GM19468 (cell line): ENCODE measurements at regions not wholly inside any gene's neighbourhood (a gene's known extent, or its start where the extent isn't known, plus 50 kb on each side); places are given as distances from the start of the nearest gene placed in this dataset.

Source experiments
- ATAC-seq: cut with Tn5 transposase; IDR thresholded peaks from one replicate; pipeline ENCODE4 v1.9.1; 2021; ENCODE audit warnings: mild to moderate bottlenecking, moderate library complexity, moderate number of reproducible peaks; ENCODE audit not compliant: unreplicated experiment; ENCODE audit errors: extremely low read depth

- no peak for ATAC-seq
Observed at GRCh38 chr2:19786408-19787058, 115.2 kb downstream of the TTC32 start.

- no peak for ATAC-seq
Observed at GRCh38 chr2:19785867-19786266, 115.9 kb downstream of the TTC32 start.

GRCh38 chr2:19785447-19785846 lies 116.3 kb downstream of the TTC32 start:
- ATAC-seq: no peak

DNA sequence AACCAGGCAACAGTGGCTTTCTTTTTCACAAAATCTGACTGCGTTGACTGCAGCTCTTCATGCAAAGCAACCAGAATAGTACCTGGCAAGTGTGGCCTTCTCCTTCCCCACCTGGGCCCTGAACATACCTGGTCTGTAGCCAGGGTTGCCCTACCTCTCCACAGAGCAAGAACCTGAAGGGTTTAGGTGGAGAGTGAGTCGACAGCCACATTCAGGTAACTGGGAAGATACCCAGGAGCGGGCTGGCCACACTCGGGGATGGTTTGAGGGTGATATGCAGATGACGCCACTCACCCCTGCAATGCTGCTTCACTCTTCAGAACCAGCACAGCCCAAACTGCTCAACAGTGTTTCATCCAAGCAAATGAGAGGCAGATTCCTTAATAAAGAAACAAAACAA lies 117.3 kb downstream of the TTC32 start:
- ATAC-seq: no peak

GRCh38 chr2:19783935-19784334 lies 117.8 kb downstream of the TTC32 start:
- ATAC-seq: no peak

DNA sequence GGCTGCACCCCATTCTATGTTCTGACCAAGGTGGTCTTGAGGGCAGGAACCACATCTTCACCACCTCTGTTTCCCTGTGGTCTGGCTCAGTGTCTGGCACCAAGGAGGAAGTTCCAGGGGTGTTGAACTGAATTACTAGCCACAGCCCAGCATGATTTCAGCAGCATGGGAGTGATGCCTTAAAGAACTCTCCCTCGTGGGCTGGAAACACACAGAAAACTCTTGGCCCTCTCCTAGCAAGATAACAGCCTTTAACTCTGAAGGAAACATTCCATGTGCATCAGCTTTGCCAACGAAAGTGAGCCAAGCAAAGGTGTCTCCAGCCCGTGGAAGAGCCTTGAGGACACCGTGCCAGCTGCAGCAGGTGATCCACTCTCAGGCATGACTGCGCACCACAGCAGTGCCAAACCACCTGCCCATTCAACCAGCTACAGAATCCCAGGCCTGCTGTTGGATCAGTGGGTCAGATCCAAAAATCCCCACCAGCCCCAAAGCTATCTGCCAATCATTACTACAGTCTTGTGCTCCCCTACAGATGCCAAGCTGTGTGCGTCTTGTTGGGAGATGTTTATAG lies 124.8 kb downstream of the TTC32 start:
- no peak for ATAC-seq

DNA sequence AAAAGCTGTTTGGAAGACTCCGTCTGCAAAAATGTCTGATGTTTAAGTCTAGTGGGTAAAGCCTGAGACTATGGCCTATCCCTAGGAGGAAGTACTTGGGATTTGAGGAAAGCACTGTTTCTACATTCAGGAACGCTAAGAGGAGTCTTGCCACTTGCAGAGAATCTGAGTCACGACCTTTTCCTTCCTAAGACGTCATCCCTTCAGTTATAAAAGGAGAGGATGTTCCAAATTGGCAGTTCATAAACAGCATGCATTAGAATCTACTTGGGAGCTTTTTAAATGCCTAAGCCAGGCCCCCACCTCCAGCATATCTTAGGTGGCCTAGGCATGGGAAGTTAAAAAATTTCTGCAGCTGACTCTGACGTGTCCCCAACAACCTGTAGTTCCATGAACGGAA lies 125.9 kb downstream of the TTC32 start:
- no peak for ATAC-seq

GRCh38 chr2:19775315-19775714 lies 126.5 kb downstream of the TTC32 start:
- no peak for ATAC-seq

DNA sequence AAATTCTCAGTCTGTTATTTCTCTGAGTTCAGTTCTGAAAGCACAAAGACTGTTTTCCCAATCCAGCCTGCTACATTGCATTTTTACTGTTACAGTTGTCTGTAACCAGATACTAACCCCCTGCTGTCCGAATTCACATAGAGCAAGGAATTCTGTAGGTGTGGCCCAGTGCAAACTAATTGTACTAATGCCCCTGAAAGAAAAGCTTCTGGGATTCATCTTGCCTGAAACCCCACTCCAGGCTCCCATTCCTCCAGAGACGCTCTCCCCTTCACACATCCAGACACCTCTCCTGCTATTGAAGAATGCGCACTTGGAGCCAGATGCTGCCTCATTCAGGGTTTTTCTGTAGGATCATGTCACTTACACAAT lies 127.0 kb downstream of the TTC32 start:
- ATAC-seq: no peak

- no peak for ATAC-seq
Observed at GRCh38 chr2:19772981-19773380, 128.8 kb downstream of the TTC32 start.

- no peak for ATAC-seq
Observed at GRCh38 chr2:19769513-19769912, 132.3 kb downstream of the TTC32 start.

- ATAC-seq: no peak
Observed at GRCh38 chr2:19767899-19768298, 133.9 kb downstream of the TTC32 start.

DNA sequence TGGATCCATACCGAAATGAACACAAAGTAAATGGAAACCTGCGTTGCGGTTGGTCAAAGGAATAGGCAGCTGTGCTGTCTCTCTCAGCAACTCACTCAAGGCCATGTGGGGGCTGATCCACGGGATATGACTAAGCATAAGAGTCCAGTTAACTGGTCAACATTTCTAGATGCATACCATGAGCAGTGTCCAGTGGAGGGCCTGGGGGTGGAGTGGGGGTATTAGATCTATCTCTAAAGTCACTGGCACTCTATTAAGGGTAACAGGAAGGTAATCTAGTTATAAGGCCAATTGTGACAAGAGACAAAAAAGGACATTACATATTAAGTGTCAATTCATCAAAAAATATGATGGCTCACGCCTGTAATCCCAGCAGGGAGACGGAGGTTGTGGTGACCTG lies 136.8 kb downstream of the TTC32 start:
- ATAC-seq: no peak

- no peak for ATAC-seq
Observed at GRCh38 chr2:19763731-19764130, 138.1 kb downstream of the TTC32 start.

DNA sequence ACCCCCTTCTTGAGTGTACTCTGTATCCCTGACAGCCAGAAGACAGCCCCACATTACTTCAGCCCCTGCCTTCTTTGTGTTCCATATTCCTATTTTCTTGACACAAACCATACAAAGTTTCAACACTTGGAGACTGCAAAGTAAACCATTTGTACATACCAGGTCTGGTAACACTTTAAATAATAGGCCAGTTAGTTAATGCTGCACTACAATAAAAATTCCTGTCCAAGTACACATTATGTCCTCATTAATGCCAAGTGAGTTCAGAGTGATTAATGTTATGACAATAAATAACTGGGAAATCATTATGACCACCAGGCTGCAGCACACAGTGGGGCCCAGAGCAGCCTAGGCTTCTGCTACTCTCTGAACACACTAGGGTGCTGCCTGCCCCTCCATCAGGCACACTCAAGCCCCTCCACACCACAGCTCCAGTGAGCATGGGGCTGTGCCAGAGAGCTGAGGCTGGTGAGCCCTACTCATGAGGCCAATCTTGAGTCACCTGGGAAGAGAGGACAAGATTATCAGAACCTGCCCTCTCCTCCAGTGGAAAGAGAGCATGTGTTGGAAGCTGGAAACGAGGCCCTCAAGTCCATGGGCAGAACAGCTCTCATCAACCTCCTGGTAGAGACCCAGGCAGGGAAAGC lies 138.7 kb downstream of the TTC32 start:
- ATAC-seq: no peak

- ATAC-seq: no peak
Observed at GRCh38 chr2:19762142-19762541, 139.6 kb downstream of the TTC32 start.

GRCh38 chr2:19759880-19760279 lies 141.9 kb downstream of the TTC32 start:
- no peak for ATAC-seq

GRCh38 chr2:19758658-19759057 lies 143.1 kb downstream of the TTC32 start:
- ATAC-seq: no peak

- no peak for ATAC-seq
Observed at GRCh38 chr2:19757586-19757985, 144.2 kb downstream of the TTC32 start.

GRCh38 chr2:19754907-19755306 lies 146.9 kb downstream of the TTC32 start:
- ATAC-seq: no peak

- no peak for ATAC-seq
Observed at GRCh38 chr2:19753818-19754217, 148.0 kb downstream of the TTC32 start.

- no peak for ATAC-seq
Observed at GRCh38 chr2:19753314-19753713, 148.5 kb downstream of the TTC32 start.
